ENCODE measurements at regions not wholly inside any gene's neighbourhood (a gene's known extent, or its start where the extent isn't known, plus 50 kb on each side); places are given as distances from the start of the nearest gene placed in this dataset.

GRCh38 chr7:25907214-25907613 is 244.8 kb upstream of the NFE2L3 start:
- no peak for TF ChIP-seq CTCF (IDR thresholded peaks at IDR 0.05)
- TF ChIP-seq POLR2A (IDR thresholded peaks at IDR 0.05): no peak
- TF ChIP-seq POLR2AphosphoS5 (IDR thresholded peaks at IDR 0.05): no peak

Data from breast epithelium (tissue), 3 donors.